M059J (cell line): ENCODE measurements at regions not wholly inside any gene's neighbourhood (a gene's known extent, or its start where the extent isn't known, plus 50 kb on each side); places are given as distances from the start of the nearest gene placed in this dataset.

Source experiments
- DNase-seq: peaks from one replicate; pipeline ENCODE4 v3.0.0-alpha.2; 2012; ENCODE audit warnings: low read depth

DNA sequence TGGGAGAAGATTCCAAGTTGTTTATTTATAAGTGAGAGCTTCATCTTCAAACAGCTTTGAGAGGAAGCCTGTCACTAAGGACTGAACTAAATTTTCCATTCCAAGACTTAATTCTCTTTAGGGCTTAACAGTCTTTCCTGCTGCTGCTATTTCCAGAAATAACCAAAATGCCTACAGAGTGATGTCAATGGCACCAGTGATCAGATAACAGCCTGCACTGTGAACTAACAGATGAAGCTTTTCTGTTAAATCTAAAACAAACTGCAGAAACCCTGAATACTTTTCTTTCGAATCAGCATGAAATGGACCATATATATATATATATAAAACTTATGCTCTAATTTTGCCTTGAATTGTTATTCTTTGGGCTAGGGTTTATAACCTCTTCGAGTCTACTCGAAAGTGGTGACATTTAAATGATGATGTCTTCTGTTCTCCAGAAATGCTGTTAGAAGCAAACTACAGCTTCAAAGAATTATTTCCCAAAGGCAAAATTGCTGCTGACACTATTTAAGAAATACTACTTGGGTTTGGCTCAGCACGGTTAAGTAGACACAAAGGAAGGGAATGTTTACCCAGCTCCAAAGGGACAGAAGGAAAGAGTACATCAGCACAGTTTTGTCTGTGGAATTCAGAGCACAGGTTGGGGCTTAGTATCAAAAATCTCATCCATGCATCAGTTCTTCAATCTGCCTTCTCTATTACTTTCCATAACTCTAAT lies 238.5 kb upstream of the LRRN1 start:
- peak; percentile 13 for DNase-seq

DNA sequence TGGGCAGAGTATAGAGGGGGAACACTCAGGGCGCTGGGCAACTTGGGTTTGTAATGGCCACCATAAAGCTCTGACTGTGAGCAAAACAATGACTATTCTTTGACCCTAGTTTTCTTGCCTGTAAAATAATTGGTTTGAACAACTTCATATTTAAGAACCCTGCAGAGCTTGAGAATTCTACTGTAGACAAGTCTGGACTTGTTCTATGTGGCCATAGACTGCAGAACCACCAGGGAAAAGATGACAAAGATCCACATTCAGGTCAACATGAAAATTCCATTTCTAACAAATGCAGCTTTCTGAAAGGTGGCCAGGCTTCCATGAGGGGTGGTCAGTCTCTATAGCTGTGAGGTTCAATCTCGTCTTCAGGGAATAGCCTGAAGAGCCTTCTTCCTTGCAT lies 239.4 kb upstream of the LRRN1 start:
- DNase-seq, result no peak

DNA sequence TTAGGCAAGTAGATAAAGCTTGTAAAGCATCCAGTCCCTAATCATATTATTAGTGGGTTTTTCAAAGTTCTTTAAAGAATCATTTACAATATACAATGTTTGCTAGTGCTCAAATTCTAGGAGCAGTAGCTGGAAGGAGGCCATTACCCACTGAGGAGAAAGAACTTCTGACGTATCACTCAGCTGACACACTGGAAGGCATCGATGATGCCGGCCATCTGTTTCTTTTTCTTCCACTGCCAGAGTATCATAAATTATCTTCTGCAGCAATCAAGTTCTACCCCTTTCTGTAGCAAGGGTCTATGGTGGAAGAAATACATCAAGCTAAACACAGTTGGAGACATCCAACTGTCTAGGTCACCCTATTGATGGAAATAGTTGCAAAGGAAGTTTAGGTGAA lies 243.2 kb upstream of the LRRN1 start:
- no peak for DNase-seq

DNA sequence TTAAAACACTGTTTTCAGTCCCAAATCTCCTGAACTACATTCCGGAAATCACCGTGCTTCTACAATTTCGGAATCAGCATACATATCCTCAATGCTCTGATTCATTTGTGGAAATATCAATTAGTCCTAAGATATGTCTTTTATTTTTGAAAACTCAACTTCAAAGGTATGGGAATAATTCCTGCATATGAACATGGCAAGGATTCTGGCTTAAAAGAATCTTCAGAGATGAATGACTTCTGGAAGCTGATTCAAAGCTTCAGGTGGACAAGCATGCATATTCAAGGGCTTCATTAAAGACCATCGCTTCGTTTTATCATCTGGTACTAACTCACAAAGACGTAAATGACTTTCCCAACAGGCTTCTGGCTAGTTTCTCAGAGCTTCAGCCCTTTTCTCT lies 246.0 kb upstream of the LRRN1 start:
- DNase-seq, result no peak

DNA sequence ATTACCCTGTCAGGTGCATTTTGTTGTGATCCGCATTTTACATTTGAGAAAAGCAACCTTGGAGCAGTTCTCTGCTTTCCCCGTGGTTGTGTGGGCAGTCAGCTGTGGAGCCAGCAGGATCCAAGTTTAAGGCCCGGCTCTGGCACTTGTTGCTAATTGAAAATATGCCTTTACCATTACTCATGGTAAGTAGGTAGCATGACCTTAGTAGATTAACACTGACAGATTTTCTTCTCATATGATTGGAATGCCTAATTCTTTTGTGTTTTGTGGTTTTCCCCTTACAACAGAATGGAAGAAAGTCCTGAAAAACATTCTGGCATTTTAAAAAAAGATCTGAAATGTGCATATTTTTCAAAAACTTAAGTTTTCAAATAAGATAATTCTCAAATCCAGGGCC lies 246.5 kb upstream of the LRRN1 start:
- peak; percentile 28 for DNase-seq

DNA sequence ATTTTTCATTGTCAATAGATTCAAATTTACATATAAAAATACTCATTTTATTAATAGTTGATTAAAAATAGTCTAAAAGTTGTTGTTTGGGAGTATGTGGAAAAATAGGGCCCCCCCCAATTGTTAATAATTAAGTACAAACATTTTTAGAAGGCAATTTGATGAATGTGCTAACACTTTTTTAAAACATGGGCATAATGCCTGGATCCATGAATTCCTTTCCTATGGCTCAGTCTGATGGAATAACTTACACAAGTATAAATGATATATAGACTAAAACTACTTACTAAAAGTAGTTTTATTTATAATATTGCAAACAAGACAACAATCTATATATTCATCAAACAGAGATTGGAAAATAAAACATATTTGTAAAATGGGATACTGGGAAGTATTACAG lies 247.2 kb upstream of the LRRN1 start:
- no peak for DNase-seq

DNA sequence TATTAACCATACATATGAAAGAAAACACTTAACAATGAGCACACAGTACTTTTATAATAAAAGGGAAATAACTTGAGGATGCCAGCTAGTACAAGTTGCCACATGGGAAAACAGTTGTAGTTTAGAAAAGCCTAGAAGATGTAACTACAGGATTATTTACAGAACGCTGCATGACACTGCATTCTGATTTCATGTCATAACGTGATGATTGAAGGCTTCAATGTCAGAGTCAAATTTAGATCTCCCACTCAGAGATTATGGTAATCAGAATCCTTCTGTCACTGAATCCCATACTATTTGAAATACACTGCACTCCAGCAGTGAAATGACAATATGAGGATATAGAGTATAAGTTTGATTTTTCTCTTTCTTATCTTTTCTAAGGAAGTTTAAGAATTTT lies 253.9 kb upstream of the LRRN1 start:
- no peak for DNase-seq

DNA sequence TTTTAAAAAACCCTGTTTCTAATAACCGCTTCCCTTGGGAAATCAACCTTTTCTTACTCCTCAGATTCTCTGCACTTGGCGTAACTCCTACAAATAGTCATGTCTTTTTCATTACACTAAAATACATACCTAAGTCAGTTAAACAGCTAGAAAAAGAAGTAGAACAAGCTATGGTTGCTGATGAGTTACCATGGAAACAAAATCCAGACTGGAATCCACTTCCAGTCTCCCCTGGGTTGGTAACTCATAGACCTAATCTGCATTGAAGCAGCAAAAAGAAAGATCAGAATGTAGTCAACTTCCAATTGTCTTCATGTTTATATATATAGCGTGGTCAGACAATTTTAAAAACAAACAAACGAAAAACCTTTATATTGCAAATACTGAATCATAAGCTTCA lies 260.8 kb upstream of the LRRN1 start:
- DNase-seq, result no peak

DNA sequence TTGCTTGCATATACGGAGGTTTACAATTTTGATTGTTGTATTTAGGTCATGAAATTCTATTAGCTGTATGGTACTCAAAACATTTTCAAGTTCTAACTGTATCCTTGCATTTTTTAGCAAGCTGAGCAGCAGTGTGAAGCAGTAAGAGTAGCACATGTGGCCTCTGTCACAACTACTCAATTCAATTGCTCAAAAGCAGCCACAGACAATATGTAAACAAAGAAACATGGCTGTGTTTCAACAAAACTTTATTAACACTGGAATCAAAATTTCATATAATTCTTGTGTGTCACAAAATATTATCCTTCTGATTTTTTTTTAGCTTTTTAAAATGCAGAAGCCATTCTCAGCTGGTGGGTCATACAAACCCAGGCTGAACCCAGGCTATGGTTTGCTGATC lies 266.7 kb upstream of the LRRN1 start:
- no peak for DNase-seq

DNA sequence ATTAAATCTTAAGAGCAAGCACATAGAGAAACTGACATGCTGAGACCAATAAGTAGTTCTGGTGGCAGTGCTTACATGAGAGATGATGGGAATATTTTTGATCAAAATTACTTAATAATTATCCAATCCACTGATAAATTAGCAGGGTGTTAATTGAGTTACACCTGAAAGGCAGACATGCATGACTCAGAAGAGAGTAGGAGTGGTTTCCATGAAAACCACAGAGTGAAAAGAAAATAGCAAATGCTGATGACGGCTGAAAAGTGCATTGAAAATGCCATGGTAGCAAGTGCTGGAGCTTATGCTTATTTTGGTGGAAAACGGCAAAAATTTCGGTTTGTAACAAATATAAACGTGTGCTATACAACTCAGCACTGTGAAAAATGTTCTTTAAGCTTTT lies 267.8 kb upstream of the LRRN1 start:
- no peak for DNase-seq

DNA sequence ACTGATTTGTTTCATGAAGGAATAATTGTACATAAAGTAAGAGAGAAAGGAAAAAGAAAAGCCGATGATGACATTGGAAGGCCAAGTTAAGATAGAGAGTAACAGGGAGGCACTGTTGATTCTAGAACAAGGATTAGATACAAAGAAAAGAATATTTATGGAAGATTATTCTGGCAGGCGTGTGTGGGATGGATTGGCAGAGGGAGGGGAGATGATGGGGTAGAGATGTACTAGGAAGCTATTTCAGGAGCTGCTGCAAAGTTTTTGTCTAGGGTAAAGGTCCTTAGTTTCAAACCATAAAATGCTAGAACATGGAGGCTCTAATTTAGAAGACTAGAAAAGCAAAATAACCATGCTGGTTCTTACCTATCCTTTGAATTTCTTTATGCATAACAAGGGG lies 280.0 kb upstream of the LRRN1 start:
- no peak for DNase-seq

DNA sequence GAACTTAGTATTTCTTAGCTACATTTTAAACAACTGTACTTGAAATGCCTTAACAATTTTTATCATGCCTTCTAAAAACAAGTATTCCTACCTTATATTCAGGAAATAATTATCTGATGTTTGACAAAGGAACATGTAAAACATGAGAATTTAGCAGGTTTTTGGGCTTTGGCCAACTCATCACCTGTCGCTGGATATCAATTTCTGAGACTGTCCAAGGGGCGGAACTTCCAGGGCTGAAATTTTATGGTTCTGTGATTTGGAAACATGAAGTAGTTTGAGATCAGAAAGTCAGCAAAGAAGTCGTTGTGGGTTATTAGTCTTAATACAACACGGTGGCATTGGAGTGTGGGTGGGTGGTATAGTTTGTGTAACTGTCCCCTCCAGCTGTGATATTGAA lies 282.2 kb upstream of the LRRN1 start:
- DNase-seq, result no peak

DNA sequence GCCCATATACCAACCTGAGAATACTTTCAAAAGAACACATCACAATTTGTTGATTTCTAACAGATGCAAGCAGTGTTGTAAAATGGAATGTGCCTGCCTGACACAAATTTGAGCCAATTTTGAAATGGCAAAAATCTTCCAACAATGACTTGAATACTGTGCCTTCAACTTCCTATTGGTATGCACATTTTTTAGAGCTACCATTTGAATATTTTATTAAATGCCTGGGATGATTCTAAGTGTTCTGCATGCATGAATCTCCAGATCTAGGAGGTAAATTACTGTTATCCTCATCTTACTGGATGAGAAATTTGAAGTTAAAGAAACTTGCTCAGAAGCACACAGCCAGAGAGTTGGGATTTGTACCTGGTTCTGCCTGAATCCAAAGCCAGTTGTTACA lies 282.8 kb upstream of the LRRN1 start:
- no peak for DNase-seq

DNA sequence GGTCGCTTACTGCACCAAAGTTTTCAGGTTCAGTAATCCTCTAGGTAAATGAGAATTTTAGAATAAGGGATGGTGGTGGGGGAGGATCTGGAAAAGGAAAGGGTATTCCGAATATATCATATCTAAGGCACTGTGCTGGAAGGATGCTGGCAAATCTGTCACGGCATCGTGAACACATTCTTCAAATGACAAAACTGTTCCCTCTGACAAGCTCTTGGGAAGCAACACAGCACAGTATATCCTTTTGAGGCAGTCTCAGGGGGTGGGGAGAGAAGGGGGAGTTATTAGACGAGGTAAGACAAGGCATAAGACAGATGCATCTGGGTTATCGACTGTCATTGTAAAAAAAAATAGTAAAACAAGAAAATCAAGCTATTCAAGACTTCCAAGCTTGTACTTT lies 289.6 kb upstream of the LRRN1 start:
- DNase-seq, result no peak

DNA sequence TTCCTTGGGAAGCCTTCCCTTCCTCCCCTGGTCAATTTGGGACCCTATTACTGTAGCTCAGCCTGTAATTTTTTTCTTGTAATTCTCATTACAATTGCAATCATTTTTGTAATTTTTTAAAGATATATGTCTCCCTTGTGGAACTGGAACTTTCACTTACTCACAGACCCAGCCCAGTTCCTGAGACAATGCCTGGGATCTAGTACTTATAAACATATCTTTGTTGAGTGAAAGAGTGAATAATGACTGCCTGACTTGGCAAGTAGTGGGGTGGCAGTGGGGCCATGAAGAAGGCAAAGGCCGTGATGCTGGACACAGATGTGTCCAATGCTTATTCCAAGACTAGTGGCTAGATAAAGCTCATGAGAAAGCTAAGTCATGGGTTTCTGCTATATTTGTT lies 294.5 kb upstream of the LRRN1 start:
- DNase-seq, result no peak

DNA sequence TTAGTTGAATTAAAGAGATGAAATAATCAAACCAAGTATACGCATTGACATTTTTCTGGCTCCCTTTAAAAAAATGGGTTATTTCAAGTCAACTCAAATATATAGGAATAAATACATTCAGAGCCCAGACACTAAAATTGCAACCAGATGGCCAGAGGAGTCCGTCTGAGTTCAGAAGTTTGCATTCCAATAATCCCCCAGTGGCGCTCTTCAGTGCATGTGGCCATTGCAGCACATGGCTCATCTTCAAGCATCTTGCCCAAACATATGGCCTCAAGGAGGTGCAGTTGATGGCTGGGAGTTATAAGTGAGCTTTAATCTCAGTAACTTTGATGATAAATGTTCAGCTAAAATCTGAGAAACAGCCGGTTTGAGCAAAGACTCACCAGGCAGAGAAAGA lies 295.8 kb upstream of the LRRN1 start:
- no peak for DNase-seq

DNA sequence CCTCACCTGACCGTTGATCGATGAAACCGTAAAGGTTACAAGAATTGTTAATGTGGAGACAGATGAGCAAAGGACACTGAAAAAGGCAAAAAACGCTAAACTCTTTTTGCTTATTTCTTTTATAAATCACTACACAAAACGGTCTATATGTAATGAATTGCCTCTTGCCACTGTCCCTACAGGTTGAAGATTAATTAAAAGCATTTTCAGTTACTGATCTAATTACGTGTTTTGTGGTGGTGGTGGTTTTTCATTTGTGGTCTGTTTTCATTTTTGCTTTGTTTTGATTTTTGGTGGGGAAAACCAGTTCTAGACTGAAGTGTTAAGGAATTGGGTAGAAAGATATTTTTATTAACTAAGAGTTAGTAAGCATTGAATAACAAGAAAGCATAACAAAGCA lies 299.2 kb upstream of the LRRN1 start:
- no peak for DNase-seq

DNA sequence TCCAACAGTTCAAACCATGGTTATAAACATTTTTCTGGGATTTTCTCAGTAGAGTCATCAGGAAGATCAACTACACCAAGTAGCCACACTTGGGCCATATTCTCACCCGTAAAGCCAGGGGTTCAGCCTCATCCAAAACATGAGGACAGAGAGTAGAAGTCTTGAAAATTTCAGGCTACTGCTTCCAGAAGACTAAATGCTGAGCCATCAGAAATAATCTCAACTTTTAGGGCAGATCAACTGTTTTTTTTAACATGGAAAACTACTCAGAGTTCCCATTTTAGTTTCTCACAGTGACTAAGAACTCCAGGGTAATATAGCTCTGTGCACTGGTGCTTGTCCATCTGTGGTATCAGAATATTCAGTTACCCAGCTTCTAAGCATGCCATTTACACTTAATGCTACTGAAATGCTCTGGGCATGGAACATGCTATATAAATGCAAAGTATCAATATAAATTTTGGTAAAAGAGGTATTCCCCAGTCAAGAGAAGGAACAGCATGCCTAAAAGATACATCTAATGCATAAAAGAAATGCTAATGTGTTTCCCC lies 300.1 kb upstream of the LRRN1 start:
- DNase-seq, result no peak

DNA sequence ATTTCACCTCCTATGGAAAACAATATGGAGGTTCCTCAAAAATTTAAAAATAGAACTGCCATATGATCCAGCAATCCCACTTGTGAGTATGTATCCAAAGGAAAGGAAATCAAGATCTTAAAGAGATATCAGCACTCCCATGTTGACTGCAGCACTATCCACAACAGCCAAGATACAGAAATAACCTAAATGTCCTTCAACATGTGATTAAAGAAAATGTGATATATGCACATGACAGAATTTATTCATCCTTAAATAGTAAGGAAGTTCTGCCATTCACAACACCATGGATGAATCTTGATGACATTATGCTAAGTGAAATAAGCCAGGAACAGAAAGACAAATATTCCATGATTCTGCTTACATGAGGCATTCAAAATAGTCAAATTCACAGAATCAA lies 303.6 kb upstream of the LRRN1 start:
- no peak for DNase-seq

DNA sequence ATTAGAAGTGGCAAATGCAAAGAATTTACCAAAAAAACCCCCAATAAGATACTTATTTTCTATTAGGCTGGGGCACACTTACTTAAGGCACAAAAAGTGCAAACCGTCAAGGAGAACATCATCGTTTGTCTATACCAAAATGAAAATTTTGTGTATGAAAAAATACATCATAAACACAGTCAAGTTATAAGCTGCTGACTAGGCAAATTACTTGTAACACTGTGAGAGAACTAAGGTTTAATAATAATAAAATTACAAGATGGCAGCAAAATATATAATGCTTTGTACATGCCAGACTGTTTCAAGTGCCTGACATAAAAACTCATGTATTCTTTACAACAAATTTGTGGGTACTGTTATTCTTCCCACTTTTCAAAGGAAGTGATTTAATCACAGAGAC lies 297.2 kb upstream of the CRBN start:
- no peak for DNase-seq

DNA sequence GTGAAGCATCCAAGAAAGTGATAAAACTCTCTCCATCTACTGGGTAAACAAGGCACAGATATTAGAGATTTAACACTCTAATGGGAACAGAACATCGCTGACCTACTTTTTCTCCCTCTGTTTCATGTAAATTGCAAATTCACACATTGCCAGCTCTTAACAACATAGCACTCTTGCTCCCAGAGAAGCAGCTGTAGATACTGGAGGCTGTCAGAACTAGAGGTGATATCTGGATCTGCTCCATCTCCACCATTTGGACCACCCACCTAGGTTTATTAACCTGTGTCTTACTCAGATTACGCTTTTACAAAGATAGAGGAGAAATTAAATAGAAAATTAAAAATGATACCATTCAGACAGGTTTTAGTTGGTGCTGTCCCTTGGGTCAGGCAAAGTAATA lies 289.1 kb upstream of the CRBN start:
- DNase-seq, result no peak

DNA sequence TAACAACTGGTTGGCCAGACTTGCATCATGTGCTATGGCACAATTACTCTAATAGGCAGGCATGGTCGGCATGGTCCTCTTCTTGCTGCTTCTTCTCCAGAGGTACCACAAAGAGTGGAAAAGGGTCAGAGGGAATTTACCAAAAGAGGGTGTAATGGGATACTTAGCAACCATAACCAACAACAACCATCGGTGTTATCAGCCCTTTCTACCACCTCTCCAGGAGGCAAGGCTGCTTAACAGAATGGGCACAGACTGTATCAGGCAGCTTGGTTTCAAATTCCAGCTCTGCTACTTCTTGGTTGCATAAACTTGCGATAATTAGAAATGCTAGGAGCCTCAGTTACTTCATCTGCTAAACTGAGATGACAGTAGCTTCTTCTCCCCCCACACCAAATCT lies 284.6 kb upstream of the CRBN start:
- DNase-seq, result no peak

DNA sequence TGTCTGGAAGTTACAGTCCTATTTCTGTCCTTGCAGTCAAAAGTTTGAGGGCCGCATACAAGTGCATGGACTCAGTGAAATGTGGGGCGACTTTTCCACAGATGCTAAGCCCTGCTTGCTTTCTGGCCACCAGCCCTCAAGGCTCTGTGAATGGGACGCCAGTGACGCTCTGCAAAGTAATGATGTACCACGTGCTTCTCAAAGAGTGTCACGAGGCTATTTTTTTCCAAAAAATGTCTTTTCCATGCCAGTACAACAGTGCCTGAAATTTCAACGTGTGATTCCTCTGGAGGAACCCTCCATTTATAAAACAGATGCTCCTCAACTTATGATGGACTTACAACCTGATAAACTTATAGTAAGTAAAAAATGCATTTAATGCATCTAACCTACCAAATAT lies 281.8 kb upstream of the CRBN start:
- no peak for DNase-seq

DNA sequence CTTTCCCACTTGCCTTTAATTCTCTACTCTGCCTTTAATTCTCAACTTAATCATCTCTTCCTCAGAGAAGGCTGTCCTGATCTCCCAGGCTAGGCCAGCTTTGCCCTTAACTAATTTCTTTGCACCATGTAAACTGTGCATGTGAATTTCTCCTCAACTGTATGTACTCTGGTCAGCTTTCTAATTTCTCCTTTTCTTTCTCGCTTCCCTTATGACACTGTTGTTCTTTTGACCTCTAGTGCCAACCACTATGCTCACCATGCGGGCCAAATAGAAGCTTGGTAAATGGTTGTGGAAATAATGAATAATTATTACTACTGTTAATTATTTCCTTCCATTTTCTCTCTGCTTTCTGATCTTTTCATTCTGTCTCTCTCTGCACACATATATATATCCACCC lies 269.0 kb upstream of the CRBN start:
- DNase-seq, result no peak
